Type B pancreatic cell (in vitro differentiated cells): ENCODE measurements at regions not wholly inside any gene's neighbourhood (a gene's known extent, or its start where the extent isn't known, plus 50 kb on each side); places are given as distances from the start of the nearest gene placed in this dataset.

ENCODE experiments used
- DNase-seq: peaks from one replicate; pipeline ENCODE4 v3.0.0; 2021; ENCODE audit warnings: mixed read lengths; ENCODE audit not compliant: unreplicated experiment; ENCODE audit errors: extremely low spot score
- H3K27ac Mint-ChIP-seq: 2 replicates; pipeline ENCODE4 v1.8.0; 2021; ENCODE audit warnings: mild to moderate bottlenecking, mixed read lengths
- H3K27me3 Mint-ChIP-seq: 2 replicates; pipeline ENCODE4 v1.8.0; 2021; ENCODE audit warnings: mixed read lengths
- H3K36me3 Mint-ChIP-seq: 2 replicates; pipeline ENCODE4 v1.8.0; 2021; ENCODE audit warnings: mixed read lengths
- H3K4me1 Mint-ChIP-seq: one replicate; pipeline ENCODE4 v1.8.0; 2021; ENCODE audit warnings: mixed read lengths; ENCODE audit not compliant: unreplicated experiment
- H3K4me3 Mint-ChIP-seq: 2 replicates; pipeline ENCODE4 v1.8.0; 2021; ENCODE audit warnings: mild to moderate bottlenecking, mixed read lengths
- H3K9me3 Mint-ChIP-seq: 2 replicates; pipeline ENCODE4 v1.8.0; 2021; ENCODE audit warnings: mixed read lengths
- TF ChIP-seq, protein P1 (sequence below): fragments of 200-600 bp; sonication (generic); conservative IDR thresholded peaks from 2 replicates; pipeline ENCODE4 v1.5.0; 2021; ENCODE audit warnings: antibody characterized with exemption, mild to moderate bottlenecking

DNA sequence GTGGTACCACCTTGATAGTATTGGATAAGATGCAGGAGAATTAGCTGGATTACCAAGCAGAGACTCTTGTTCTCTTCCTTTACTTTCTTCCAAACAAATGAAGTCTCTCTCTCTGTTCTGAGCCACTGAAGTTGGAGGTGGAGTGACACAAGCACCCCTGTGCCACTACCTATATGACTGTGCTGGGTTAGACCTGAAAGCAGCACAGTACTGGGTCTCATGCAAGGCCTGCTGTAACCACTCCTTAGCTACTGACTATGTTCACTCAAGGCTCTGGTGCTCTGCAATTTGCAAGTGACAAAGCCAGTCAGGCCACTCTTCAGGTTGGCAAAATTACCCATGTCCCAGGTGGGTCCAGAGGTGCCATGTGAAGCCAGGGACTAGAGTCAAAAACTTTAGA lies 389.6 kb upstream of the MAOA start:
- Mint-ChIP-seq H3K9me3 (peaks cover 6% of the 10 kb centered on the region), H3K27me3 (no peaks in the 10 kb centered on the region), H3K36me3 (no peaks in the 10 kb centered on the region), H3K27ac (no peak overlapping the region), H3K4me1 (no peaks in the 10 kb centered on the region), H3K4me3 (no peak overlapping the region)
- DNase-seq = no peak
- TF ChIP-seq, protein P1, sequence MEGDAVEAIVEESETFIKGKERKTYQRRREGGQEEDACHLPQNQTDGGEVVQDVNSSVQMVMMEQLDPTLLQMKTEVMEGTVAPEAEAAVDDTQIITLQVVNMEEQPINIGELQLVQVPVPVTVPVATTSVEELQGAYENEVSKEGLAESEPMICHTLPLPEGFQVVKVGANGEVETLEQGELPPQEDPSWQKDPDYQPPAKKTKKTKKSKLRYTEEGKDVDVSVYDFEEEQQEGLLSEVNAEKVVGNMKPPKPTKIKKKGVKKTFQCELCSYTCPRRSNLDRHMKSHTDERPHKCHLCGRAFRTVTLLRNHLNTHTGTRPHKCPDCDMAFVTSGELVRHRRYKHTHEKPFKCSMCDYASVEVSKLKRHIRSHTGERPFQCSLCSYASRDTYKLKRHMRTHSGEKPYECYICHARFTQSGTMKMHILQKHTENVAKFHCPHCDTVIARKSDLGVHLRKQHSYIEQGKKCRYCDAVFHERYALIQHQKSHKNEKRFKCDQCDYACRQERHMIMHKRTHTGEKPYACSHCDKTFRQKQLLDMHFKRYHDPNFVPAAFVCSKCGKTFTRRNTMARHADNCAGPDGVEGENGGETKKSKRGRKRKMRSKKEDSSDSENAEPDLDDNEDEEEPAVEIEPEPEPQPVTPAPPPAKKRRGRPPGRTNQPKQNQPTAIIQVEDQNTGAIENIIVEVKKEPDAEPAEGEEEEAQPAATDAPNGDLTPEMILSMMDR = no peak

DNA sequence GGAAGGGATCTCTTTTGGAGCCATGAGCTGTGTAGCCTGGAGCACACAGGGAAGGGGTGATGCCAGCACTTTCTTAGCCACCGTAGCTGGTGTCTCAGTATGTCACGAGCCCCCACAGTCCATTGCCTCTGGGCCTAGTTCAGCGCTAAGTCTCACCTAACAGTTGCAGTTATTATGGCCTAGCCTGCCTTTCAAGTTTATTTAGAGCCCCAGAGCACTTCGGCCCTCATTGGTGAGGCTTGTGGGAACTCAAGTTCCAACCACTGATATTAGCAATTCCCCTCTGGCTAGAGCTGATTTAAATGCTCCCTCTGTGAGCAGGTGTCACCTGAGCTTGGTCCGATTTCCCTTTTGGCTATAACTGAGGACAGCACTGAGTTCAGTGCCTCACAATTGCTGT lies 388.4 kb upstream of the MAOA start:
- Mint-ChIP-seq H3K4me3 (no peak overlapping the region), H3K9me3 (peaks cover 6% of the 10 kb centered on the region), H3K4me1 (no peaks in the 10 kb centered on the region), H3K36me3 (no peaks in the 10 kb centered on the region), H3K27me3 (no peaks in the 10 kb centered on the region), H3K27ac (no peak overlapping the region)
- TF ChIP-seq, protein P1 = no peak
- DNase-seq = no peak

DNA sequence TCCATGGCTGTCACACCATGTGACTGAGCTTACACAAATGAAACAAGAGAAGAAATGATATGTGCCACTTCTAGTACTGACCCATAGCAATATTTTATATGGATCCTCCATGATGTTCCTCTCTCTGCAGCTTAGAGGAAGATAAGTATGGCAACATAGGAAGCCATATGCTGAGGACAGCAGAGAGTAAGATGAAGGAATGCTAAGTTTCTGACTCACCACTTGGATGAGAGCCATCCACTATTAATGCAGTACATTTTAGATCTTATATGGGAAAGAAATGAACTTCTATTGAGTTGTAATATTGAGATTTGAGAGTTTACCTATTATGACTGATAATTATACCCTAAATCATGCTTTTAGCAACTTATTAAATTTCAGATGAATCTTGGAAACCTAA lies 386.9 kb upstream of the MAOA start:
- no peaks in the 10 kb centered on the region for H3K36me3 Mint-ChIP-seq
- no peak for DNase-seq
- H3K4me1 Mint-ChIP-seq = no peaks in the 10 kb centered on the region
- H3K4me3 Mint-ChIP-seq = no peak overlapping the region
- no peaks in the 10 kb centered on the region for H3K27me3 Mint-ChIP-seq
- TF ChIP-seq, protein P1 = no peak
- H3K9me3 Mint-ChIP-seq = peaks cover 6% of the 10 kb centered on the region
- no peak overlapping the region for H3K27ac Mint-ChIP-seq

DNA sequence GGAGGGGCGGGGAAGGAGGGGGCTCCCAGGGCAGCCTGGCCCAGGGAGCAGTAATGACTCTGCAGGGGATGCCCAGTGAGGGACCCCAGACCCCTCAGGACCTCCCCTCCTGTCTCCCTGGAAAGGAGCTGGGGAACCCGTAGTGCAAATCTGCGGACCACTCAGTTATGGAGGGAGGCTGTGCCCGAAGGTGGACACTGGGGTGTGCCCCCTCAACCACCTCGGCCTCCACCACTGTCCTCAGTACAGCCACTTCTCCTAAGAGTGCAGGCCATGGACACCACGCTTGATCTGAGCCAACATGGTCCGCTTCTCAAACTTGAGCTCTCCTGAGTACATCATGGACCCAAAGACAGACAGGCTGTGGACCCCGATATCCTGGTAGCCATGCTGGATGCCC lies 378.2 kb upstream of the MAOA start:
- TF ChIP-seq, protein P1 = no peak
- no peak overlapping the region for H3K27ac Mint-ChIP-seq
- no peak for DNase-seq
- H3K27me3 Mint-ChIP-seq = no peaks in the 10 kb centered on the region
- H3K9me3 Mint-ChIP-seq = no peaks in the 10 kb centered on the region
- no peaks in the 10 kb centered on the region for H3K36me3 Mint-ChIP-seq
- no peaks in the 10 kb centered on the region for H3K4me1 Mint-ChIP-seq
- no peak overlapping the region for H3K4me3 Mint-ChIP-seq

DNA sequence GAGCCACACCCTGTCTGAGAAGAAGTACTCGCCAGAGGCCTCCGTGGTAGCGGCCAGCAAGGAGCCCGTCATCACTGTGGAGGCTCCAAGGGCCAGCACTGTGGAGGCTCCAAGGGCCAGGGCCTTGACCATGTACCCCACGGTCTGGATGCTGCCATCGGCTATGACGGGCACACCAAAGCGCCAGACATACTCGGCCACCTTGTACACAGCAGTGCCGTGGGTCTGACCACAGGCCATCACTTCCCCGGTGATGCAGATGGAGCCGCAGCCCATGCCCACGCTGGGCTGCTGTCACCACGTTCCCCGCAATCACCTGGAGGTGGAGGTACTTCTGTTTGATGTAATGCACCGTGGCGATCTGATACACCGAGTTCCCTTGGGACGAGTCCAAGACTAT lies 377.7 kb upstream of the MAOA start:
- no peaks in the 10 kb centered on the region for H3K27me3 Mint-ChIP-seq
- no peaks in the 10 kb centered on the region for H3K36me3 Mint-ChIP-seq
- no peak for DNase-seq
- H3K27ac Mint-ChIP-seq = no peak overlapping the region
- H3K9me3 Mint-ChIP-seq = no peaks in the 10 kb centered on the region
- TF ChIP-seq, protein P1 = no peak
- H3K4me3 Mint-ChIP-seq = no peak overlapping the region
- no peaks in the 10 kb centered on the region for H3K4me1 Mint-ChIP-seq

DNA sequence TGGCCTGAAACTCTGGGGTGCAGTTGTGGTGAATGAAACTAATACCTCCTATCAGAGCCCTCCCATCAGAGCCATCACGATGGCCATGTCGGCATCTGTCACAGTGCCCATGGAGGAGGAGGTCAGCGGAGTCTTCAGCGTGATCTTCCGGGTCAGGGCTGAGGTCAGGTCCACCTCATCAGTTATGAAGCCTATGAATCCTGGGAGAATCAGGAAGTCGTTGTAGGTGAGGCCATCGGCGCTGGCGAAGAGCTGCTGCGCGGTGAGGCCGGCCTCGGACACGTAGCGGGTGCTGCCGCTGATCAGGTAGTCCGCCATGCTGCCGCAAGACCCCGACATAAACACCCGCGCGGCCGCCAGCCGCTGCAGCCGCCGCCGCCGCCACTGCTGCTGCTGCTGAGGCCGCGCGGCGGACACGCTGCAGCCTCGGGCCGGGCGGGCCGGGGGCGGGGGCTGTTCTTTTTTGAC lies 376.7 kb upstream of the MAOA start:
- Mint-ChIP-seq H3K4me3 (no peak overlapping the region), H3K9me3 (no peaks in the 10 kb centered on the region), H3K4me1 (no peaks in the 10 kb centered on the region), H3K27me3 (no peaks in the 10 kb centered on the region), H3K27ac (no peak overlapping the region), H3K36me3 (no peaks in the 10 kb centered on the region)
- TF ChIP-seq, protein P1 = no peak
- DNase-seq = no peak
